H1 (cell line): ENCODE measurements at regions not wholly inside any gene's neighbourhood (a gene's known extent, or its start where the extent isn't known, plus 50 kb on each side); places are given as distances from the start of the nearest gene placed in this dataset.

ENCODE experiments used
- CTCF ChIA-PET: fragments of 300-600 bp; sonication (Branson Sonifier 250); formaldehyde crosslinking; loops from one replicate; lab custom pipeline; 2021; ENCODE audit not compliant: partially characterized antibody; lab: Charles Lee
- POLR2A ChIA-PET: fragments of 300-600 bp; sonication (Branson Sonifier 250); formaldehyde crosslinking; loops from one replicate; lab custom pipeline; 2021; ENCODE audit warnings: inconsistent platforms; ENCODE audit not compliant: partially characterized antibody; lab: Charles Lee
- DNase-seq, 2 experiments: peaks; one replicate each; pipeline versions ENCODE4 v3.0.0 to v3.0.0-alpha.2; 2010 to 2022; ENCODE audit warnings: low spot score in 2 of 2, low read depth in 1 of 2, mixed read lengths in 1 of 2
- FAIRE-seq: peaks from 2 replicates; lab custom pipeline; 2011; peaks lifted over from hg19 to GRCh38; lab: Jason Lieb, UNC
- H2AFZ ChIP-seq: 2 replicates; pipeline ENCODE4 v1.8.1; 2012; ENCODE audit warnings: low read length, inconsistent platforms
- H2AK5ac ChIP-seq: 2 replicates; pipeline ENCODE4 v1.6.1; 2013; ENCODE audit warnings: low read depth, low read length
- H2BK120ac ChIP-seq: replicated peaks from 2 replicates; pipeline ENCODE3; 2013; ENCODE audit warnings: low read depth, low read length, inconsistent platforms
- H2BK12ac ChIP-seq: 2 replicates; pipeline ENCODE4 v1.6.1; 2013; ENCODE audit warnings: low read depth, low read length
- H2BK15ac ChIP-seq: 2 replicates; pipeline ENCODE4 v1.6.1; 2013; ENCODE audit warnings: low read length
- H2BK20ac ChIP-seq: 2 replicates; pipeline ENCODE4 v1.6.1; 2013; ENCODE audit warnings: low read length
- H2BK5ac ChIP-seq: 2 replicates; pipeline ENCODE4 v1.6.1; 2013; ENCODE audit warnings: low read depth, low read length
- H3K14ac ChIP-seq: 2 replicates; pipeline ENCODE4 v1.6.1; 2013; ENCODE audit warnings: inconsistent platforms; ENCODE audit not compliant: insufficient read length
- H3K18ac ChIP-seq: 2 replicates; pipeline ENCODE4 v1.6.1; 2013; ENCODE audit warnings: low read length; ENCODE audit errors: extremely low read depth
- H3K23ac ChIP-seq: 2 replicates; pipeline ENCODE4 v1.6.1; 2013; ENCODE audit warnings: inconsistent platforms; ENCODE audit not compliant: insufficient read length
- H3K23me2 ChIP-seq: 2 replicates; pipeline ENCODE4 v1.6.1; 2013; ENCODE audit warnings: low read depth, low read length
- H3K27ac ChIP-seq: 2 replicates; pipeline ENCODE4 v1.6.1; 2011; ENCODE audit warnings: low read depth, low read length, inconsistent platforms
- H3K27me3 ChIP-seq, 4 experiments: replicated peaks in 1 of 4; 1 replicate in 1 of 4; 2 replicates in 3 of 4; pipeline versions ENCODE4 v1.6.1 to v1.8.1; 2011 to 2013; ENCODE audit warnings: low read length in 3 of 4, mild to moderate bottlenecking in 3 of 4, inconsistent platforms in 2 of 4, mixed read lengths in 2 of 4, moderate library complexity in 1 of 4; ENCODE audit not compliant: control insufficient read depth in 3 of 4, insufficient read depth in 3 of 4; ENCODE audit errors: extremely low read depth in 1 of 4
- H3K36me3 ChIP-seq, 4 experiments: 2 replicates each; pipeline versions ENCODE4 v1.6.1 to v1.8.1; 2011 to 2013; ENCODE audit warnings: mild to moderate bottlenecking in 4 of 4, low read length in 3 of 4, moderate library complexity in 2 of 4, control low read depth in 1 of 4, inconsistent platforms in 1 of 4; ENCODE audit not compliant: insufficient read depth in 4 of 4, control insufficient read depth in 2 of 4
- H3K4ac ChIP-seq: replicated peaks from 2 replicates; pipeline ENCODE3; 2013; ENCODE audit warnings: low read length, low read depth, mixed read lengths, inconsistent platforms; ENCODE audit not compliant: insufficient read length
- H3K4me1 ChIP-seq, 4 experiments: replicated peaks in 1 of 4; 1 replicate in 1 of 4; 2 replicates in 3 of 4; pipeline versions ENCODE4 v1.6.1 to v1.8.1; 2011 to 2013; ENCODE audit warnings: low read length in 3 of 4, inconsistent platforms in 2 of 4, mixed read lengths in 1 of 4; ENCODE audit not compliant: insufficient read depth in 4 of 4, control insufficient read depth in 3 of 4
- H3K4me2 ChIP-seq, 2 experiments: 2 replicates each; pipeline versions ENCODE4 v1.6.1 to v1.8.1; 2011 to 2013; ENCODE audit warnings: low read depth in 2 of 2, low read length in 2 of 2, control low read depth in 1 of 2, inconsistent platforms in 1 of 2, mild to moderate bottlenecking in 1 of 2; ENCODE audit not compliant: insufficient read depth in 1 of 2
- H3K4me3 ChIP-seq, 4 experiments: fragments of 200-600, 300-600 bp in 1 of 4; sonication (generic), shearing (Covaris generic), sonication (Bioruptor Twin) in 1 of 4; 2 replicates each; pipeline versions ENCODE4 v1.5.1 to v1.8.1; 2011 to 2016; ENCODE audit warnings: low read length in 4 of 4, low read depth in 3 of 4, control low read depth in 2 of 4, inconsistent platforms in 2 of 4, mild to moderate bottlenecking in 2 of 4, mixed read lengths in 1 of 4, moderate library complexity in 1 of 4; ENCODE audit not compliant: insufficient read depth in 2 of 4; ENCODE audit errors: extremely low read depth in 1 of 4
- H3K56ac ChIP-seq: replicated peaks from 2 replicates; pipeline ENCODE3; 2013; ENCODE audit warnings: low read depth, mild to moderate bottlenecking, mixed read lengths, low read length, inconsistent platforms; ENCODE audit not compliant: insufficient read length
- H3K79me1 ChIP-seq: 2 replicates; pipeline ENCODE4 v1.6.1; 2013; ENCODE audit warnings: low read depth, low read length, control low read depth
- H3K79me2 ChIP-seq, 2 experiments: 2 replicates each; pipeline versions ENCODE4 v1.6.1 to v1.8.1; 2012 to 2013; ENCODE audit warnings: low read length in 2 of 2, mild to moderate bottlenecking in 2 of 2, inconsistent platforms in 1 of 2; ENCODE audit not compliant: insufficient read depth in 2 of 2, control insufficient read depth in 1 of 2
- H3K9ac ChIP-seq, 4 experiments: replicated peaks in 1 of 4; 1 replicate in 1 of 4; 2 replicates in 3 of 4; pipeline versions ENCODE4 v1.6.1 to v1.8.1; 2011 to 2013; ENCODE audit warnings: low read depth in 3 of 4, low read length in 3 of 4, control low read depth in 2 of 4, mild to moderate bottlenecking in 2 of 4, moderate library complexity in 2 of 4, inconsistent platforms in 1 of 4; ENCODE audit errors: extremely low read depth in 1 of 4
- H3K9me3 ChIP-seq, 2 experiments: 2 replicates each; pipeline versions ENCODE4 v1.6.1 to v1.8.1; 2012 to 2013; ENCODE audit warnings: mild to moderate bottlenecking in 2 of 2, moderate library complexity in 2 of 2, control low read depth in 1 of 2, inconsistent platforms in 1 of 2, low read depth in 1 of 2, low read length in 1 of 2, mixed read lengths in 1 of 2; ENCODE audit not compliant: insufficient read depth in 2 of 2
- H4K20me1 ChIP-seq, 2 experiments: replicated peaks in 1 of 2; 2 replicates each; pipeline versions ENCODE3 to v1.8.1; 2011 to 2013; ENCODE audit warnings: inconsistent platforms in 2 of 2, low read length in 2 of 2, mild to moderate bottlenecking in 1 of 2; ENCODE audit not compliant: insufficient read depth in 2 of 2, control insufficient read depth in 1 of 2
- H4K5ac ChIP-seq: 2 replicates; pipeline ENCODE4 v1.6.1; 2013; ENCODE audit warnings: low read length, low read depth, mixed read lengths, inconsistent platforms; ENCODE audit not compliant: insufficient read length
- H4K8ac ChIP-seq: 2 replicates; pipeline ENCODE4 v1.8.0; 2013; ENCODE audit warnings: mild to moderate bottlenecking, moderate library complexity, low read length, inconsistent platforms; ENCODE audit not compliant: insufficient read depth; ENCODE audit errors: extremely low read depth
- H4K91ac ChIP-seq: replicated peaks from 2 replicates; pipeline ENCODE3; 2013; ENCODE audit warnings: low read length, mixed read lengths, inconsistent platforms; ENCODE audit not compliant: insufficient read length
- ASH2L ChIP-seq: fragments of 200-600, 300-600 bp; sonication (generic); IDR thresholded peaks from one replicate; pipeline ENCODE4 v1.7.1; 2017; ENCODE audit warnings: low read length
- BCL11A ChIP-seq, 2 experiments: IDR thresholded peaks; one replicate each; pipeline ENCODE4 v1.6.1; 2011; ENCODE audit warnings: low read depth in 2 of 2, low read length in 2 of 2, mild to moderate bottlenecking in 2 of 2
- BRCA1 ChIP-seq: IDR thresholded peaks from 2 replicates; pipeline ENCODE4 v1.6.1; 2012; ENCODE audit warnings: low read depth, low read length, improper control_type of control experiment
- GTF2F1 ChIP-seq: IDR thresholded peaks from 2 replicates; pipeline ENCODE4 v1.6.1; 2012; ENCODE audit warnings: low read depth, low read length, improper control_type of control experiment, borderline replicate concordance
- HDAC2 ChIP-seq, 2 experiments: fragments of 300-600 bp in 1 of 2; sonication (generic) in 1 of 2; IDR thresholded peaks; 2 replicates each; pipeline ENCODE4 v1.6.1; 2011 to 2012; ENCODE audit warnings: low read depth in 2 of 2, low read length in 2 of 2, mild to moderate bottlenecking in 2 of 2, moderate library complexity in 2 of 2, borderline replicate concordance in 1 of 2, inconsistent platforms in 1 of 2
- JUN ChIP-seq: IDR thresholded peaks from 2 replicates; pipeline ENCODE4 v1.6.1; 2011; ENCODE audit warnings: low read depth, mild to moderate bottlenecking, improper control_type of control experiment, low read length
- KDM1A ChIP-seq: fragments of 200-600, 300-600 bp; sonication (generic); IDR thresholded peaks from 2 replicates; pipeline ENCODE4 v1.7.1; 2016; ENCODE audit warnings: mild to moderate bottlenecking, low read length, borderline replicate concordance
- NANOG ChIP-seq: IDR thresholded peaks from 2 replicates; pipeline ENCODE4 v1.6.1; 2011; ENCODE audit warnings: low read length, low read depth, mild to moderate bottlenecking, inconsistent platforms; ENCODE audit not compliant: insufficient read depth, poor library complexity, severe bottlenecking
- NRF1 ChIP-seq: IDR thresholded peaks from 2 replicates; pipeline ENCODE4 v1.6.1; 2011; ENCODE audit warnings: mild to moderate bottlenecking, low read depth, low read length, improper control_type of control experiment
- RAD21 ChIP-seq, 2 experiments: IDR thresholded peaks in 1 of 2; conservative IDR thresholded peaks in 1 of 2; 2 replicates each; pipeline ENCODE4 v1.6.1; 2011; ENCODE audit warnings: low read depth in 2 of 2, low read length in 2 of 2, improper control_type of control experiment in 1 of 2, inconsistent platforms in 1 of 2, mild to moderate bottlenecking in 1 of 2, moderate library complexity in 1 of 2
- SP4 ChIP-seq: IDR thresholded peaks from 2 replicates; pipeline ENCODE4 v1.6.1; 2012; ENCODE audit warnings: low read length, inconsistent platforms
- SRF ChIP-seq: IDR thresholded peaks from 2 replicates; pipeline ENCODE4 v1.6.1; 2011; ENCODE audit warnings: mild to moderate bottlenecking, low read depth, low read length, moderate library complexity
- WGBS, 2 experiments: shearing (Covaris generic) in 1 of 2; methylation state at CpG; one replicate each; pipeline versions ENCODE4 v1.1.6 to v1.1.7; 2013 to 2015; ENCODE audit warnings: low lambda C conversion rate in 2 of 2, mixed read lengths in 2 of 2, inconsistent platforms in 1 of 2, low coverage in 1 of 2, missing lambda C conversion rate in 1 of 2; ENCODE audit not compliant: insufficient replicate concordance in 2 of 2, insufficient coverage in 1 of 2, insufficient read length in 1 of 2; ENCODE audit errors: extremely low coverage in 1 of 2, missing lambda C conversion rate in 1 of 2; 5-methylcytosine and 5-hydroxymethylcytosine counted together

DNA sequence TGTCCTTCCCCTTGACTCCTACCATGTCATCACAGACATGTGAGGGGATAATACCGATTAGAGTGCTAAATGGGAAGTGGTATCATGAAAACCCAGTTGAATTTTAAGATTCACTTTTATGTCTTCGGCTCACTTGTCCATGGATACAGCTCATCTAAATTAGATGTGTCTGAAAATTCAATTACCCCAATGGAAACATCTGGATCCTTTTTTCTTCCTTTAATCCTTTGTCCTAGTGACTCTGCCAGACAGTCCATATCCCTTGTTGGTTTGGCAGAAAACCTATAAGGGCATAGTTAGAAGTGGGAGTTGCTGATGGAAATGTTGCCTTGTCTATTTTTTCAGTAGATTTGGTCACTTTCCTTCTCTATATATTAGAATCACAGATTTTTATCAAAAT, 271.9 kb downstream of the MTERF1 start:
- Histone ChIP-seq H4K5ac (no peak overlapping the region), H3K18ac (no peak overlapping the region), H3K56ac (no peak overlapping the region), H2BK12ac (no peak overlapping the region), H2BK20ac (no peak overlapping the region), H4K20me1 (no peaks in the 10 kb centered on the region), H3K4ac (no peak overlapping the region), H4K91ac (no peak overlapping the region), H3K27me3 (no peaks in the 10 kb centered on the region), H2BK15ac (no peak overlapping the region), H3K9me3 (no peaks in the 10 kb centered on the region), H3K4me1 (peaks cover 0 to 2% (median 0%) of the 10 kb centered on the region in 4 experiments; a peak in 1 of 7 replicates), H3K23ac (no peak overlapping the region), H3K36me3 (no peaks in the 10 kb centered on the region), H3K9ac (no peak overlapping the region), H2AFZ (no peak overlapping the region), H3K79me2 (no peaks in the 10 kb centered on the region; a peak in 1 of 4 replicates), H4K8ac (no peak overlapping the region), H2AK5ac (no peak overlapping the region), H3K14ac (no peak overlapping the region), H3K23me2 (no peaks in the 10 kb centered on the region), H2BK120ac (no peak overlapping the region), H3K27ac (no peak overlapping the region), H3K4me3 (no peak overlapping the region), H3K79me1 (no peaks in the 10 kb centered on the region), H2BK5ac (no peak overlapping the region), H3K4me2 (no peak overlapping the region)
- POLR2A ChIA-PET, result no interaction called here
- CTCF ChIA-PET, result interaction anchor here (0.7 kb wide), 1 partner anchor 74 kb away, joined by 3 read pairs; no protein-coding TSS in a partner anchor
- 98% methylated on average over 2 of the region's 2 CpGs; no CpG with 5 or more reads in 1 of the 2 experiments for WGBS, 2 experiments
- no peak for DNase-seq
- TF ChIP-seq KDM1A (no peak), GTF2F1 (no peak), SP4 (no peak), RAD21 (IDR thresholded peaks at IDR 0.05 in 1 of 2, conservative IDR thresholded peaks at IDR 0.05 in 1 of 2; ENCODE audit: low read depth in 2 of 2, low read length in 2 of 2) (no peak), HDAC2 (IDR thresholded peaks at IDR 0.05; ENCODE audit: borderline replicate concordance in 1 of 2, low read depth in 2 of 2, low read length in 2 of 2) (no peak), SRF (no peak), NRF1 (no peak), BRCA1 (no peak), ASH2L (no peak), JUN (no peak), BCL11A (IDR thresholded peaks at IDR 0.05; ENCODE audit: low read depth in 2 of 2, low read length in 2 of 2) (no peak), NANOG (no peak)
- no peak for FAIRE-seq
